ENCODE measurements at regions not wholly inside any gene's neighbourhood (a gene's known extent, or its start where the extent isn't known, plus 50 kb on each side); places are given as distances from the start of the nearest gene placed in this dataset.
"Not testable (repeated sequence)": the region's sequence is repeated elsewhere in the genome, so short reads cannot be mapped to it uniquely, and the experiment has no call there.

- DNase-seq (ENCODE audit: low read depth) = no peak
Measured at GRCh38 chr9:95785209-95785608, 90.3 kb upstream of the ERCC6L2 start.

- no peak for DNase-seq (ENCODE audit: low read depth)
Measured at GRCh38 chr9:95784318-95784717, 91.2 kb upstream of the ERCC6L2 start.

GRCh38 chr9:95783426-95783975, 92.0 kb upstream of the ERCC6L2 start:
- DNase-seq (ENCODE audit: low read depth) = peak; percentile 75

- DNase-seq (ENCODE audit: low read depth) = no peak
Measured at GRCh38 chr9:95780751-95781150, 94.7 kb upstream of the ERCC6L2 start.

- DNase-seq (ENCODE audit: low read depth) = no peak
Measured at GRCh38 chr9:95780121-95780520, 95.4 kb upstream of the ERCC6L2 start.

- DNase-seq (ENCODE audit: low read depth) = not testable (repeated sequence)
Measured at GRCh38 chr9:95779597-95779996, 95.9 kb upstream of the ERCC6L2 start.

GRCh38 chr9:95778957-95779356, 96.5 kb upstream of the ERCC6L2 start:
- peak; percentile 92 for DNase-seq (ENCODE audit: low read depth)

GRCh38 chr9:95777136-95777535, 98.4 kb upstream of the ERCC6L2 start:
- DNase-seq (ENCODE audit: low read depth) = no peak

- DNase-seq (ENCODE audit: low read depth) = no peak
Measured at GRCh38 chr9:95776176-95776575, 99.3 kb upstream of the ERCC6L2 start.

- no peak for DNase-seq (ENCODE audit: low read depth)
Measured at GRCh38 chr9:95775191-95775590, 100.3 kb upstream of the ERCC6L2 start.

- peak; percentile 74 for DNase-seq (ENCODE audit: low read depth)
Measured at GRCh38 chr9:95773053-95773418, 102.5 kb upstream of the ERCC6L2 start.

GRCh38 chr9:95772320-95773052, 103.0 kb upstream of the ERCC6L2 start:
- DNase-seq (ENCODE audit: low read depth) = peak; percentile 55

GRCh38 chr9:95771556-95772246, 103.8 kb upstream of the ERCC6L2 start:
- DNase-seq (ENCODE audit: low read depth) = peak; percentile 61

GRCh38 chr9:95770653-95771131, 104.8 kb upstream of the ERCC6L2 start:
- DNase-seq (ENCODE audit: low read depth) = no peak

GRCh38 chr9:95769909-95770433, 105.5 kb upstream of the ERCC6L2 start:
- DNase-seq (ENCODE audit: low read depth) = no peak

GRCh38 chr9:95769473-95769872, 106.0 kb upstream of the ERCC6L2 start:
- no peak for DNase-seq (ENCODE audit: low read depth)

GRCh38 chr9:95766906-95767305, 108.6 kb upstream of the ERCC6L2 start:
- no peak for DNase-seq (ENCODE audit: low read depth)

- no peak for DNase-seq (ENCODE audit: low read depth)
Measured at GRCh38 chr9:95764533-95765319, 110.8 kb upstream of the ERCC6L2 start.

GRCh38 chr9:95763983-95764382, 111.5 kb upstream of the ERCC6L2 start:
- no peak for DNase-seq (ENCODE audit: low read depth)

- no peak for DNase-seq (ENCODE audit: low read depth)
Measured at GRCh38 chr9:95763006-95763405, 112.5 kb upstream of the ERCC6L2 start.

- no peak for DNase-seq (ENCODE audit: low read depth)
Measured at GRCh38 chr9:95762322-95762721, 113.2 kb upstream of the ERCC6L2 start.

- no peak for DNase-seq (ENCODE audit: low read depth)
Measured at GRCh38 chr9:95760791-95761190, 114.7 kb upstream of the ERCC6L2 start.
